DMS114 treated with DMSO at 0.1 percent for 48 hours (cell line): ENCODE measurements at regions not wholly inside any gene's neighbourhood (a gene's known extent, or its start where the extent isn't known, plus 50 kb on each side); places are given as distances from the start of the nearest gene placed in this dataset.
"Not testable (repeated sequence)": the region's sequence is repeated elsewhere in the genome, so short reads cannot be mapped to it uniquely, and the experiment has no call there.

Source experiments
- DNase-seq: peaks from one replicate; lab custom pipeline; 2025; ENCODE audit not compliant: unreplicated experiment; lab: John Stamatoyannopoulos, UW

DNA sequence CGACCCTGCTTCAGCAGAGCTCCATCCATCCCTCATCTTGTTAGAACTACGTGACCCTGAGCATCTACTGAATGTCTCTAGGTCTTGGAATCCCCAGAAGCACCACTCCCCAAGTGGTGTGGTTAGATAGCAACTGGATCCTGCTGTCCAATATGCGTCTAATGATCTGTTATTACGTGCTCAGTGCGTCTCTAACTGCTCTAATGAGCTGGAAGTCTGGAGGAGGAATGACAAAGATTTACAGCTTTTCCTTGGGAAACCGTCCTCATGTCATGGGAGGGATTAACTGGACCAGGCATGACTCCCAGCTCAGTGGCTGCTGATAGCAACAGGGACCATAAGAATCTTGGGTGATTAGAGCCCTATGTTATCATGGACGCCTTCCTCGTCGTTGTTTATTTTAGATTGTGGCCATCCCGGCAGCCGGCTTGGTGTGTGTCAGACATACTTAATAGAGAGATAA, 150.9 kb downstream of the HS3ST3B1 start:
- no peak for DNase-seq

DNA sequence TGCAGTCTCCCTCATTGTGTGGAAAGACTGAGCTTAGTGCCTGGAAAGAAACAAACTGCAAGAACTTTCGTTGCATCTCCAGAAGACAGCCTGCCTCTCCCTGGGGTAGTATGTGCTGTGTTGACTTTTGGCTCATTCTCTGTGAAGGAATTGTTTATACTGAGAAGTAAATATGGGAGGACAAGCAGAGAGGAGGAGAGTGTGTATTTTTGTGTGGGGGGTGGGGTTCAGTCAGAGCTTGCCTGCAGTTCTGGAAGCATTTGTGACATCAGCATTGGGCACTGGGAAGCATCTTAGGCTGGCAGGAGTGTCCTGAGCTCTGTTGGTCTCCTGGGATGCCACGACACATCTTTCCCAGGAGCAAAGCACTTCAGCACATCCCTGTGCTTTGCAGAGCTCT, 147.9 kb downstream of the HS3ST3B1 start:
- DNase-seq, result no peak

DNA sequence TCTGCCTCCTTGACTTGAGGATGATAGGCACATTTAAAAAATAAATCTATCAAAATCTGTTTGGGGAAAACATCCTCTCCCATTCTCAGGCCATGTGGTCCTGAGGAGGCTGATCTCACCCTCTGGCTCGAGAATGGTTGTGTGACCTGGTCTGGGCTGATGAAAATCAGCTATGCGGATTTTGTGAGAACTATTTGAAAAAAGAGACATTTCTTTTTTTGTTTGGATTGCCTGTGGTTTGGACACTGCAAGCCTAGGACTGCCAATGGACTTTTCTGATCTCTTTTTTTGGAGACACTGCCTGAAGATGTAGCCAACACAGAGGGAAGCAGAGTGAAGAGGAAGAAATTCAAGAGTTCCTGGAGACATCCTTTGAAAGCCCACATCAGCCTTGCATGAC, 145.9 kb downstream of the HS3ST3B1 start:
- DNase-seq, result no peak

DNA sequence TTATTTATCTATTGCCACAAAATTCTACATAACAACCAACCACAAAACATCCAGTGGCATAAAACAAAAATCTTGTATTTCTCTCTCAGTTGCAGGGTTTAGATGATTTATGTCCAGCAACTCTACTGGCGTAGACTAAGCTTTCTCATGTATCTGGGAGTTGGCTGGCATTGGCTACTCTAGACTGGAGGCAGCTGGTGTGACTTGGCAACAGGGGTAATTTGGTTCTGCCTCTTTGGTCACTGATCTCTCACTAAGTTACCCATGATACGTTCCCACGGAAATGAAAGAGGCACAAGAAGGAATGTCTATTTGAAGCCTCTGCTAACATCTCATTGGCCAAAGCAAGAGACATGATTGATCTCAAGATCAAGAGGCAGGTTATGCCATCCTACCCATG, 144.0 kb downstream of the HS3ST3B1 start:
- DNase-seq, result no peak

DNA sequence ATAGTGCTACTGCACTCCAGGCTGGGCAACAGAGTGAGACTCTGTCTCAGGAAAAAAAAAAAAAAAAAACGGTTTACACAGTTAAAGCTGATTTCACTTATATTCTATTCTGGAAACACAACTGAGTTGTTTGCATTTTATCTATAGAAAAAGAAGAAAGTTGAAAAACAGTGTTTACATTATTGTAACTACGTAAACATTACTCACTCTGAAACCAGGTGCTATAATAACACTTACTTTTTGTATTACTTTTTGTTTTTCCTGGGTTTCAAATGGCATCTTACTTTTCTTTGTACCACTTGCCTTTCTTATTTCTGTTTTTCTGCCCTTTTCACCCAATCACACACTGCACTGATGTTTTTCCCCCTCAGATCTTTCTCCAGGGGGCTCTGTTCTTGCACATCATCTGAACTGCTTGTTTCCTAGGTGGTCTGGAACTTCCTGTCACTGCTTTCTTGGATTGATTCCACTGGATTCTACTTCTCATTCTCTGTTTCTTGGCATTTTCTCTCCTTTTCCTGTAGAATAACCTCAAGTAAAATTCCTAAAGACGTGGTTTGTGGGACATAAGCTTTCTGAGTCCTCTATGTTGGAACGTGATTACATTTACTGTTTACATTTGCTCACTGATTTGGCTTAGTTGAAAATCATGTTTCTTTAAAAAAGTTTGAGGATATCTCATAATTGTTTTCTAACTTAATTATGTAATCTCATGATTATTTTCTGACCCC, 142.1 kb downstream of the HS3ST3B1 start:
- DNase-seq, result no peak

DNA sequence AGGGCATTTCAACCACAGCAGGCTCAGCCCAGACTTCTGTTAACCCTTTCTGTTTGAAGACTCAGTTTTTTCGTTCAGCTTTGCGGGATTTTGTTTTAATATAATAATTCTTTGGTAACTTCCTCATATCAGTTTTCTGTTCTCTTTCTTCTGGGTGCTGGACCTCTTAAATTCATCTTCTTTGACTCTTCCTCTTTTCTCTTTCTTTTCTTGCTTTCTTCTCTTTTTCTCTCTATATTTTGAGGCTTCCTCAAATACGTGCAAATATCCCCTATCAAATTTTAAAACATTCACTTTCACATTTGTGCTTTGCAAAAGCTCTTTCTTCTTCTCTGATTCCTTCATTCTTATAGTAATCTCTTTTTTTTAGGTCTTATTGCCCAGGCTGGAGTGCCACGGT, 136.3 kb downstream of the HS3ST3B1 start:
- no peak for DNase-seq

DNA sequence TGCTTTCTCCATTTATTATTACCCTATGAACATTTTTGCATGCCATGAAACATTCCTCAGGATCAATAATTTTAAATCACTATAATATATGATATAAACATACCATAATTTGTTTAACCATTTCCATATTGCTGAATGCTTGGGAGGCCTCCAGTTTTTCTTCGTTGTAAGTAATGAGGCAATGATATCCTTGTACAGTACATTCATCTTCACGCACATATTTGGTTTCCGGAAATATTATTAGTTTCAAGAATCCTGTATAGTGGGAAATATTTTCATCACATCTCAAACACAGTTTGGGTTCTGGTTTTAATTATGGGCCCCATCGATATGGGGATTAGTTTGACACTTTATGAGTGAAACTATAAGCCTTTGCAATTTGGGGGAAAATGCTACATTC, 135.4 kb downstream of the HS3ST3B1 start:
- DNase-seq, result no peak

DNA sequence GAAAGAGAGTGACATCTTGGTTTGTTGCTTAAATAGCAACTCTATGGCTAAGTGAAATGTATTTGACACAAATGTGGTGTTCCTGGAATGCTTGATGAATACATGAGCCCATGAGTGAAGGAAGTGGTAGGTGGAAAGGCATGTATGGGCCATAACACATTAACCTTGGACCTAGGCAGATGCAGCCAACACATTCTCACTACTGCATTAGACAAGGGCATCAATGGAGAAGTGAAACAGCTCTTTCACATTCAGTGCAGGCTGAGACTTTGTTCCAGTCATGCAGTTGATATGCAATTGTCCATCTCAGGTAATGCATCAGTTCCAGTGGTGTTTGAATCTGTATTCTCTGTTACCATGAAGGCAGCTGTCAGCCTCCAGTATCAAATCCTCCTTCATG, 133.6 kb downstream of the HS3ST3B1 start:
- no peak for DNase-seq

DNA sequence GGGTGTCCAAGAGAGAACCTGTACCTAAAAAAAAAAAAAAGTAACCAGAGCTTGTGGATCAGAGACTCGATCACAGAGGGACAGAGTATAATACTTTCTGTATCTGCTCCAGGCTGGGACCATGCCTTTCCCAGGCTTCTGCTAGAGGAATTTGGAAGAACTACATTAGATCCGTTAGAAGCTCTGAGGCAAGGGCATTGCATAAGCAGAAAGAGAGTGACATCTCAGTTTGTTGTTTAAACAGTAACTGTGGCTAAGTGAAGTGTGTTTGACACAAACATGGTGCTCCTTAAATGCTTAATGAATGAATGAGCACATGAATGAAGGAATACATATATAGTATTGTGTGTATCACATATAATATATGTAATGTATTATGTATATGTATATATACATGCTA, 131.2 kb downstream of the HS3ST3B1 start:
- no peak for DNase-seq

DNA sequence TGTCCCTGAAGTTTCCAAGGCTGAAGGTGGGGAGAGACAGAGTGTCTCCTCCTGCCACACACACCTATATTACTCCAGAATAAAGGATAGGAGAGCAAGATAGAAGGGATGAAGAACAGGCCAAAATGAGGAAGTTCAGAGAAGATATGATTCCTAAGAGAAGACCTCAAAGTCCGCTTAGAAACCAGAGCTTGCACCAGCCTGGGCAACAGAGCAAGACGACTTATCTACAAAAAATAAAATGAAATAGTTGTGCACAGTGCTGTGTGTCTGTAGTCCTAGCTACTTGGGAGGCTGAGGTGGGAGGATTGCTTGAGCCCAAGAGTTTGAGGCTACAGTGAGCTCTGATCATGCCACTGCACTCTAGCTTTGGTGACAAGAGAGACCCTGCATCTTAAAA, 128.2 kb downstream of the HS3ST3B1 start:
- no peak for DNase-seq

DNA sequence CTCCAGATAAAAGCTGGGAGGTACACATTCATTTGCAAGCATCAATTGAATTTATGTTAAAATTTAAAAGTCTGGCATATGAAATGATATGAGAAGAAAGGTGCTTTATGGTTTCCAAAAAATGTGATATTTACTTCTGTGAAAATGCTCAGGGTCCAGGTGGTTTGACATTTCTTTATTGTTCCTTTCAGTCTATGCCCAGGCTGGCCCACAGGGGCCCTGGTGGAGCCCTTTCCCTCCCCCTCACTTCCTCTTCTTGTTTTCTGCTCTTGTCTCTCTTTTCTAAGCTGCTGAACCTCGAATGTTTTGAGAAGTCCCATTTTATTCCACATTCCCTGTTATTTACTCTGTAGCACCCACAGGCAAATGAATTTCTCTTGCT, 127.8 kb downstream of the HS3ST3B1 start:
- DNase-seq, result no peak

DNA sequence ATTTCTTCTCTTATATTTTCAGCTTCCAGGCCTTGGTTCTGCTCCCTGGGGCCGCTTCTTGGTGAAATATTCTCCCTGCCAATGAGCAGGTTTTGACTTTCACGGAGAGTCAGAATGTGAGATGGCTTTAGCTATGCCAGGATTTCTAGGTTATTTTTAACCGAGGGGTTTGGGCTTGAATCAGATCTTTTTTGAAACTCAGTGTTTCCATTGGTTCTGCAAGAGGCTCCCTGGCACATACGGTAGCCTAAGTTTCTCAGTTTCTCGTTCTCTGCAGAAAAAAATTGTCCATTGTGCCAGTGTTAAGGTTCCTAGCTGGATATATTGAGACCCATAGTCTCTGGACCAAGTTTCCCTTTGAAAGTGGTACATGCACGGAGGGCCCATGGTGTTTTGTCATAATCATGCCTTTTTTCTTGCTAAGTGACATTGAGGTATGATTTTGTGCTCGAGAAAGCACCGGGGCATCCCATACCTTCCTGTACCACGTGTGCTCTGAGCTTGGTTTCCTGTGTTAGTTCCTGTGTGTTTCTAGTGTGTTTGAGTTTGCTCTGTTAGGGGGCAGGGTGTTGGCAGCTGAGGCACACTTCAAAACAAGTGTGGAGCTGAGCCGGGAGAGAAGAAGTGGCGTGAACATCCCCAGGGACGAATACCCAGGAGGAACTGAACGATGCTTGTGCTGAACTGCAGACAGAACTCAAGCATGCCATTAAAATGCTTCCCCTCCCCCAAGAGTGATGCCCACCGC, 127.2 kb downstream of the HS3ST3B1 start:
- no peak for DNase-seq

DNA sequence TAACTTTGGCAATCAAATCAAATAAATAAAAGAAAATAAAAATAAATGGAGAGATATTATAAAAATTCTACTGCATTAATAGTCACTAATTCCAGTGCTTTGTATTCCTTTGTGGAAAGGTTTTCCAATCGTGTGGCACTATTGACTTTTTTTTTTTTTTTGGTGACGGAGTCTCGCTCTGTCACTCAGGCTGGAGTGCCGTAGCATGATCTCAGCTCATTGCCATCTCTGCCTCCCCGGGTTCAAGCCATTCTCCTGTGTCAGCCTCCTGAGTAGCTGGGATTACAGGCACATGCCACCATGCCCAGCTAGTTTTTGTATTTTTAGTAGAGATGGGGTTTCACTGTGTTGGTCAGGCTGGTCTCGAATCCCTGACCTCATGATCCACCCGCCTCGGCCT, 122.3 kb downstream of the HS3ST3B1 start:
- not testable (repeated sequence) for DNase-seq

DNA sequence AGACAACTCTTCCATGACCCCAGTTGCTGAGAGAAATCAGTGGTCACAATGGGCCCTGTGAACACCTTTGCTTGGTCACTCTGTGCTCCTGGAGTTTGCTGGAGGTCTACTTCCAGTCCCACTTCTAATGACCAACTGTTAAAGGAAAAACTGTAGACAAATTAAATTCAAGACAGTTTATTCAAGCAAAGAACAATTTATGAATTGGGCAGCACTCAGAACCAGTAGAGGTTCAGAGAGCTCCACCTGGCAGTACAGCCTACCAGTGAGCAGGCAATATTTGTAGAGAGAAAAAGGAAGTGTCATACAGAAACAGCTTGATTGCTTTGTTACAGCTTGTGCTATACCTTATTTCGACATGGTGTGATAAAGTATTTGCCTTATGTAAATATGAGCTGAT, 116.5 kb downstream of the HS3ST3B1 start:
- no peak for DNase-seq

DNA sequence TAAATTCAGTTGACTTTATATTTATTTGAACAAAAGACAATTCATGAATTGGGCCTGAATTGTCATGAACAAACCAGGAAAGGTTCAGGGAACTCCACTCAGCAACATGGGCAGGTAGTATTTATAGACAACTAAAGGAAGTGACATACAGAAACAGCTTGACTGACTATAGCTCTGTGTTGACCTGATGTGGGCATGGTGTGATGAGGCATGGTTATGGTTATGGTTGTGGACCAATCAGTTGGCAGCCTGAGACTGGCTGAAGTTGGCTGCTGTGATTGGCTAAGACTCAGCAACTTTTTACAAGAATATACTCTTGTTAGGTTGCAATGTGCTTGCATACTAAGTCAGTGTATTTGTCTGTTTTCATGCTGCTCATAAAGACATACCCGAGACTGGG, 108.4 kb downstream of the HS3ST3B1 start:
- DNase-seq, result no peak

DNA sequence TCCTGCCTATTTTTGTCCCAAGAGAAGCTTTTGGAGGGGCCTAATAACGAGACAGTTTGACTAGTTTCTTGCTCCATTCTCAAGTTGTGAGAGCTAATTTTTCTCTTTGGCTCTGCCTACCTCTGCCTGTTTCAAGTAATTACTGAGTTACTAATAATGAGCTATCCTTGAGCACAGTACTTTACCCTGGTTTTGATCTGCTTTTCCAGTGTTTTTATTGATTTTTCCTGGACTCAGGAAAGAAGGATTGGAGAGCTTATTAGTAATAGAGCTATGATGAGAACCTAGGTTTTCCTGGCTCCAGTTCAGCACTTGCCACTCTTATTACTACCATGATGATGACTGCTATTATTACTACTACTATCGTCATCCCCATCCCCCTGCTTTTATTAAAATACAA, 106.7 kb downstream of the HS3ST3B1 start:
- DNase-seq, result no peak

DNA sequence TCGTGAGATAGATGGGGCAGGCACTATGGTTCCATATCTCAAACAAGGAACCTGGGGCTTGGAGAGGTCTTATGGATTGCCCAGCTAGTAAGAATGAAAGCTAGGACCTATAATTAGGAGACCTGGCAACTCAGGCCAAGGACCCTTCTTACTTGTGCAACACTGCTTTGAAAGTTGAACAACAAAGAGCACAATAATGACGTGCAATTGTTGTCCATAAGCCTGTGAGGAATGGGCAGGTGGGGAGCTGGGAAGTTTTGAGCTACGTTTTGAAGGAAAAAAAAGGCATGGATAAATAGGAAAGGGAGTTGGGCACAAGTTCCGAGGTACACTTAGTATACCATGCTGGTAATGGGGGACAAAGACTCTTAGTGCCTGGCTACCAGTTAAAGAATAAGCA, 104.3 kb downstream of the HS3ST3B1 start:
- no peak for DNase-seq
